Ishikawa (cell line): ENCODE measurements at regions not wholly inside any gene's neighbourhood (a gene's known extent, or its start where the extent isn't known, plus 50 kb on each side); places are given as distances from the start of the nearest gene placed in this dataset.

Source experiments
- CREB1 ChIP-seq: IDR thresholded peaks from 2 replicates; pipeline ENCODE4 v1.6.1; 2012; ENCODE audit warnings: low read depth
- EGR1 ChIP-seq: IDR thresholded peaks from 2 replicates; pipeline ENCODE4 v1.6.1; 2012
- EP300 ChIP-seq: IDR thresholded peaks from 2 replicates; pipeline ENCODE4 v1.6.1; 2012; ENCODE audit warnings: borderline replicate concordance
- FOXM1 ChIP-seq: IDR thresholded peaks from 2 replicates; pipeline ENCODE4 v1.6.1; 2012; ENCODE audit warnings: low read depth, borderline replicate concordance
- NFIC ChIP-seq: IDR thresholded peaks from 2 replicates; pipeline ENCODE4 v1.6.1; 2012
- RAD21 ChIP-seq: IDR thresholded peaks from 2 replicates; pipeline ENCODE4 v1.6.1; 2012; ENCODE audit warnings: low read depth
- TAF1 ChIP-seq: IDR thresholded peaks from 2 replicates; pipeline ENCODE4 v1.6.1; 2012; ENCODE audit warnings: low read depth, mild to moderate bottlenecking
- TCF12 ChIP-seq: IDR thresholded peaks from 2 replicates; pipeline ENCODE4 v1.6.1; 2012; ENCODE audit warnings: low read depth
- YY1 ChIP-seq: IDR thresholded peaks from 2 replicates; pipeline ENCODE4 v1.6.1; 2012; ENCODE audit warnings: low read depth
- TF ChIP-seq, protein P1 (sequence below): IDR thresholded peaks from 2 replicates; pipeline ENCODE4 v1.6.1; 2012; ENCODE audit warnings: low read depth, mild to moderate bottlenecking
- TF ChIP-seq, protein P2 (sequence below): IDR thresholded peaks from 2 replicates; pipeline ENCODE4 v1.6.1; 2012
- TF ChIP-seq, protein P3 (sequence below): IDR thresholded peaks from 2 replicates; pipeline ENCODE4 v1.6.1; 2012

GRCh38 chr6:92906385-92906784 lies 513.0 kb downstream of the EPHA7 start:
- TF ChIP-seq, protein P1, sequence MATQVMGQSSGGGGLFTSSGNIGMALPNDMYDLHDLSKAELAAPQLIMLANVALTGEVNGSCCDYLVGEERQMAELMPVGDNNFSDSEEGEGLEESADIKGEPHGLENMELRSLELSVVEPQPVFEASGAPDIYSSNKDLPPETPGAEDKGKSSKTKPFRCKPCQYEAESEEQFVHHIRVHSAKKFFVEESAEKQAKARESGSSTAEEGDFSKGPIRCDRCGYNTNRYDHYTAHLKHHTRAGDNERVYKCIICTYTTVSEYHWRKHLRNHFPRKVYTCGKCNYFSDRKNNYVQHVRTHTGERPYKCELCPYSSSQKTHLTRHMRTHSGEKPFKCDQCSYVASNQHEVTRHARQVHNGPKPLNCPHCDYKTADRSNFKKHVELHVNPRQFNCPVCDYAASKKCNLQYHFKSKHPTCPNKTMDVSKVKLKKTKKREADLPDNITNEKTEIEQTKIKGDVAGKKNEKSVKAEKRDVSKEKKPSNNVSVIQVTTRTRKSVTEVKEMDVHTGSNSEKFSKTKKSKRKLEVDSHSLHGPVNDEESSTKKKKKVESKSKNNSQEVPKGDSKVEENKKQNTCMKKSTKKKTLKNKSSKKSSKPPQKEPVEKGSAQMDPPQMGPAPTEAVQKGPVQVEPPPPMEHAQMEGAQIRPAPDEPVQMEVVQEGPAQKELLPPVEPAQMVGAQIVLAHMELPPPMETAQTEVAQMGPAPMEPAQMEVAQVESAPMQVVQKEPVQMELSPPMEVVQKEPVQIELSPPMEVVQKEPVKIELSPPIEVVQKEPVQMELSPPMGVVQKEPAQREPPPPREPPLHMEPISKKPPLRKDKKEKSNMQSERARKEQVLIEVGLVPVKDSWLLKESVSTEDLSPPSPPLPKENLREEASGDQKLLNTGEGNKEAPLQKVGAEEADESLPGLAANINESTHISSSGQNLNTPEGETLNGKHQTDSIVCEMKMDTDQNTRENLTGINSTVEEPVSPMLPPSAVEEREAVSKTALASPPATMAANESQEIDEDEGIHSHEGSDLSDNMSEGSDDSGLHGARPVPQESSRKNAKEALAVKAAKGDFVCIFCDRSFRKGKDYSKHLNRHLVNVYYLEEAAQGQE, result no peak
- TF ChIP-seq, protein P2, sequence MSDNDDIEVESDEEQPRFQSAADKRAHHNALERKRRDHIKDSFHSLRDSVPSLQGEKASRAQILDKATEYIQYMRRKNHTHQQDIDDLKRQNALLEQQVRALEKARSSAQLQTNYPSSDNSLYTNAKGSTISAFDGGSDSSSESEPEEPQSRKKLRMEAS, result no peak
- no peak for TF ChIP-seq NFIC
- TF ChIP-seq CREB1, result no peak
- TF ChIP-seq EP300, result no peak
- no peak for TF ChIP-seq RAD21
- no peak for TF ChIP-seq EGR1
- TF ChIP-seq YY1, result no peak
- TF ChIP-seq TCF12, result no peak
- no peak for TF ChIP-seq TAF1
- TF ChIP-seq, protein P3, sequence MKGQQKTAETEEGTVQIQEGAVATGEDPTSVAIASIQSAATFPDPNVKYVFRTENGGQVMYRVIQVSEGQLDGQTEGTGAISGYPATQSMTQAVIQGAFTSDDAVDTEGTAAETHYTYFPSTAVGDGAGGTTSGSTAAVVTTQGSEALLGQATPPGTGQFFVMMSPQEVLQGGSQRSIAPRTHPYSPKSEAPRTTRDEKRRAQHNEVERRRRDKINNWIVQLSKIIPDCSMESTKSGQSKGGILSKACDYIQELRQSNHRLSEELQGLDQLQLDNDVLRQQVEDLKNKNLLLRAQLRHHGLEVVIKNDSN, result no peak
- no peak for TF ChIP-seq FOXM1
